HS-27A (cell line): ENCODE measurements at regions not wholly inside any gene's neighbourhood (a gene's known extent, or its start where the extent isn't known, plus 50 kb on each side); places are given as distances from the start of the nearest gene placed in this dataset.
"Not testable (repeated sequence)": the region's sequence is repeated elsewhere in the genome, so short reads cannot be mapped to it uniquely, and the experiment has no call there.

Experiments used
- DNase-seq: peaks from one replicate; pipeline ENCODE4 v3.0.0-alpha.2; 2012; ENCODE audit warnings: low read depth, missing footprints

- DNase-seq: no peak
Measured at GRCh38 chr6:68013780-68014515, 621.1 kb upstream of the ADGRB3 start.

DNA sequence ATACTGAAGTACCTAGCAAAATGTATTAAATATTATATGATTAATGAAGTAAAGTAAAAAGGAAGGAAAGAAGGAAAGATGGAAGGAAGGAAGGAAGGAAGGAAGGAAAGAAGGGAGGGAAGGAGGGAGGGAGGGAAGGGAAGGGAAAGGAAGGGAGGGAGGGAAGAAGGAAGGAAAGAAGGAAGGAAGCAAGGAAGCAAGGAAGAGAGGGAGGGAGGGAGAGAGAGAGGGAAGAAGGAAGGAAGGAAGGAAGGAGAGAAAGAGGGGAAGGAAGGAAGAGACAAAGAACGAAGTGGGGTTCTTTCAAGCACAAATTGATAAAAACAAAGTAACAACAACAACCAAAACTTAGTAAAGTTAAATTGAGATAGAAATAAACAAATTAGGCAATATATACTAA, 622.3 kb upstream of the ADGRB3 start:
- DNase-seq: no peak

GRCh38 chr6:68010936-68011335, 624.1 kb upstream of the ADGRB3 start:
- DNase-seq: no peak

- no peak for DNase-seq
Measured at GRCh38 chr6:68008445-68008844, 626.6 kb upstream of the ADGRB3 start.

DNA sequence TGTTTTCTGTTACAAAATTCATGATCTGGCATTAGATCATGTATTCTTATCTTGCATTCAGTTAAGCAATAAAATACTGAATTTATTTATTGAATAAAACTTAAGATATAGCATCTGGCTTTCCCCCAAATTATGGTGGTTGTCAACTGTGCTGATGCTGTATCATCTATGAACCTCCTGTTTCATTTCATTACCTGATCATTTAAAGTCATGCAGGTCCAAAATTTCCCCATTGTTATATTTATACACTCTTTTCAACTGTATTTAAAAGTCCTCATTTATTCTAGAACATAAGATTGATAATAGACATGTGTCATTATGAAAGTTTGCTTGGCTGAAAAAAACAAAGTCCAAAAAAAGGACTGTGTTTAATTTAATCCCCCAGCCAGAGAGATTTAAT, 627.4 kb upstream of the ADGRB3 start:
- DNase-seq: no peak

- DNase-seq: no peak
Measured at GRCh38 chr6:67986694-67987232, 648.3 kb upstream of the ADGRB3 start.

DNA sequence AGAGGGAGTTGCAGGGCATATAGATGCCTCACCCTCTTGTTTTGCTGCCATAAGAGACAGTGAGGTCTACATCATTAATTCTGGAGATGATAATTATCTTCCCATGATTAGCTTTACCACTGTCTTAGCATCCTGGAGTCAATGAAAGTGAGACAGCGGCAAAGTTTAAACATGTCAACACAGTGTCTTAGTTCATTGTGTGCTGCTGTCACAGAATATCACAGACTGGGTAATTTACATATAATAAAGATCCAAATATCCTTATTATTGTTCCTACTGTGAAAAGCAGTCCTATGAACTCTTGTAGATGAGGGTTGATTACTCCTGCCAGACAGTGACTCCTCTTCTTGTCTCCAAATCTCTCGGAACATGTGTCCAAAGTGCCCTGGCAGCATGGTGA, 658.6 kb upstream of the ADGRB3 start:
- no peak for DNase-seq

DNA sequence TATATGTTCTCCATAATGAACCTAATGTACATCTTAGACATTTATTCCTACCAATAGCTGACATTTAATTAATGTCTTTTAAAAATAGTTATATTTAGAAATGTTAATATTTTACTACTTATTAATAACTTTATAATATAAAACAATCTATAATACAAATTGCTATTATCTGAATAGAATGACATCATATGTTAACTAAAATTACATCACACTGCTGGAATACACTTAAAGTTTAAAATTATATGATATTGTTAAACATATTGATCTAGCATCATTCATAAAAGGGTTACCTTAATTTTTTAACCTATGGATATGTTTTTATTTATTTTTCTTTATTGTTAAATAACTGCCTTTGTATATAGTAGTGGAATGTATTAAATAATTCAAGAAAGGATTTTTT, 660.2 kb upstream of the ADGRB3 start:
- DNase-seq: no peak

DNA sequence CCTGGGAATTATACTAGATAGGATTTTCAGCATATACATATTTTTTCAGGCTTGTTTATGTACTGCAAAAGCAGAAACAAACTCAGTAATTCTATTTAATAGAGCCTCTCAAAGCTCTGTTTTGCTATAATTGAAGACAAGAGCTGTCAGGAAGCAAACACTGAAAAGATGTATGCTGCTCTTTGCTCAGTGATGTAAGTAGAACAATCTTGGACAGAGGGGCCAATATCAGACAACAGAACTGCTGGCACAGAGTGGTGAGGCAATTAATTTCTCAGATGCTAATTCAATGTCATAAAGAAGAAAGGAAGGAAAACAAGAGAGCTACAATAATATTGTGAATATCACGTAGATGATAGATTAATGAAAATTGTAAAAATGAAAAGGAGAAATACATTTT, 663.3 kb upstream of the ADGRB3 start:
- DNase-seq: no peak

GRCh38 chr6:67966830-67967229, 668.3 kb upstream of the ADGRB3 start:
- DNase-seq: no peak

DNA sequence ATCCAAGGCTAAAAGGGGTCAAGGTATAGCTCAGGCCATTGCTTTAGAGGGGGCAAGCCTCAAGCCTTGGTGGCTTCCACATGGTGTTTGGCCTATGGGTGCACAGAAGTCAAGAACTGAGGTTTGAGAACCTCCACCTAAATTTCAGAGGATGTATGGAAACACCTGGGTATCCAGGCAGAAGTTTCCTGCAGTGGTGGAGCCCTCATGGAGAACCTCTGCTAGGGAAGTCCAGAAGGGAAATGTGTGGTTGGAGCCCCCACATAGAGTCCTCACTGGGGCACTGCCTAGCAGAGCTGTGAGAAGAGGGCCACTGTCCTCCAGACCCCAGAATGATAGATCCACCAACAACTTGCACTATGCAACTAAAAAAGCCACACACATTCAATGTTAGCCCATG, 678.7 kb upstream of the ADGRB3 start:
- no peak for DNase-seq

GRCh38 chr6:67952948-67953347, 682.1 kb upstream of the ADGRB3 start:
- DNase-seq: no peak

DNA sequence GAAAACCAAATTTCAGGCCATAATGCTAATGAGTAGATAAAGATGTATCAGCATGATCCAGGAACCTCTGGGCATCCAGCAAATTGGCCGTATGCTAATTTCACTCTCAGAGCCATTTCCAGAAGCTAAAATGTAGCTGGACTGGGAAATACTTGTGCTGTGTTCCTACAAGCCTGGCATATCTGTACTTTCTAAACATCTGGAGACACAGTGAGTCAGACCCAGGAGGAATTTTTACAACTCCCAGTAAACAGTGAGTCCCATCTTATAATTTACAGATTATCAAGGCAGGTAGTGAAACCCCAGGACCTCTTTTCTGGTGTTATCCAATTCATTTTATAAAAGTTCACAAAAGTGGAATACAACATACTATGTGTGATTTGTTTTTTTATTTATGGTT, 683.0 kb upstream of the ADGRB3 start:
- DNase-seq: no peak

- DNase-seq: not testable (repeated sequence)
Measured at GRCh38 chr6:67947762-67948161, 687.3 kb upstream of the ADGRB3 start.

- DNase-seq: no peak
Measured at GRCh38 chr6:67935976-67936477, 699.1 kb upstream of the ADGRB3 start.

GRCh38 chr6:67933278-67933677, 701.8 kb upstream of the ADGRB3 start:
- DNase-seq: no peak

GRCh38 chr6:67922588-67922987, 712.5 kb upstream of the ADGRB3 start:
- not testable (repeated sequence) for DNase-seq

- DNase-seq: not testable (repeated sequence)
Measured at GRCh38 chr6:67920040-67920439, 715.0 kb upstream of the ADGRB3 start.

DNA sequence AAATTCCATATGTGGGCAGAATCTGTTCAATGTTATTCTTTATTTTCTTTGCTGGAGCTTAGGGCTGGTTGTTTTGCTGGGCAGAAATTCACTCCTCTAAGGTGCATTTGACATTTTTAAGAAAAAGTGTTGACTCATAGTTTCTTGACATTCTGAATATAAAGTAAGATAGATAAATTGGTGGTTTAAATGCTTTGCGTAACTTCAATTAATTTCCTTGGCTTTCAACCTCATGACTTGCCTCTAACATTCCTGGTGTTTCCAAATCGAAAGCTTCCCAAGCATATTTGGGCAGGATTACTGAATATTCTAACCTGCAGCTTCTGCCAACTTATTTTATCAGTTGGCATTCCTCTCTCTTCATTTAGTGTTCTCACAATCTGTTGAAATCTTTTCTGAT, 718.7 kb upstream of the ADGRB3 start:
- DNase-seq: peak; percentile 23

- DNase-seq: no peak
Measured at GRCh38 chr6:67914419-67914818, 720.7 kb upstream of the ADGRB3 start.

DNA sequence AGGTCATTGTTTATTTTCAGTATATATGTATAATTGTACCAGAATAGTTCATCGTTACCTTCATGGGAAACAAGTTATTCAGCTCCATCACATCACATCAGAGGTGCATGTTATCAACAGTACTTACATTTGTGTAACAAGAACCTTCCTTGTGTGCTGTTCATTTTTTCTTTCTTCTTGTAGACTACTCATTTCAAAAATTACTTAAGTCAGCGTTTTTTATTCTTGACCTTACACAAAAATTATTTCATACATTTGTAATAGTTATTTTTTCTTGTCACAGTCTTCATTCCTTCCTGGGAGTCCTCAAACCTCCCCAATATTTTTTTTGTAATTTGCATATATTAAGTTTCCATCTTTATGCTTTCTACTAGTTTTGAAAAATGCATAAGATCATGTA, 725.7 kb upstream of the ADGRB3 start:
- DNase-seq: no peak

- DNase-seq: no peak
Measured at GRCh38 chr6:67908379-67908778, 726.7 kb upstream of the ADGRB3 start.

- not testable (repeated sequence) for DNase-seq
Measured at GRCh38 chr6:67904735-67905134, 730.3 kb upstream of the ADGRB3 start.

DNA sequence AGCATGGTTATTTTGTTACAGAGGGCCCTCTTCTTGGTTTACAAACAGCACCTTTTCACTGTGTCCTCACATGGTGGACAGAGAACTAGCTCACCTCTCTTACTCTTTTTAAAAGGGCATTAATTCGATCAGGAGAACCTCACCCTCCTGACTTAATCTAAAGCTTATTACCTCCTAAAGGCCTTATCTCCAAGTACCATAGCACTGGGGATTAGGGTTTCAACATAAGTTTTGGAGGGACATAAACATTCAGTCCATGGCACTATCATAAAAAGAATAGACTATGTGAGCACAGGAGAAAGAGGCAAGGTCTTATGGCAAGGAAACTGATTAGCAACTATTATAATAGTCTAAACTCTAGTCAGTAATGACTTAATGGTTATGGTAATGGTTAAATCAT, 736.2 kb upstream of the ADGRB3 start:
- no peak for DNase-seq
